Right ventricle myocardium inferior (tissue), 1 donor: ENCODE measurements at regions not wholly inside any gene's neighbourhood (a gene's known extent, or its start where the extent isn't known, plus 50 kb on each side); places are given as distances from the start of the nearest gene placed in this dataset.
"Not testable (repeated sequence)": the region's sequence is repeated elsewhere in the genome, so short reads cannot be mapped to it uniquely, and the experiment has no call there.

ENCODE experiments used
- ATAC-seq: fragments of 200-7000 bp; cut with Tn5 transposase; one replicate; pipeline ENCODE4 v1.9.1; 2020; ENCODE audit warnings: mild to moderate bottlenecking, moderate library complexity
- DNase-seq: peaks from one replicate; pipeline ENCODE4 v3.0.0; 2021; ENCODE audit errors: missing footprints
- intact Hi-C: fragments of 100-400 bp; cut with DNase I; formaldehyde crosslinking; loops from one replicate; pipeline ENCODE4 v1.11.0; 2022
- donor health status: DM: no; HTN: yes; CAD: no; lungs with severe emphysema.

- no peak for ATAC-seq
- intact Hi-C loops: no loop called here
- DNase-seq: no peak
Measured at GRCh38 chr5:20370061-20370460, 382.1 kb upstream of the CDH18 start.

GRCh38 chr5:20369518-20369885, 381.5 kb upstream of the CDH18 start:
- no peak for DNase-seq
- intact Hi-C loops: no loop called here
- ATAC-seq: no peak

GRCh38 chr5:20368571-20369517, 380.8 kb upstream of the CDH18 start:
- intact Hi-C loops: no loop called here

GRCh38 chr5:20367178-20367577, 379.2 kb upstream of the CDH18 start:
- ATAC-seq (no peak), DNase-seq (no peak)
- intact Hi-C loops: no loop called here

More at GRCh38 chr5:20368571-20369517, 380.8 kb upstream of the CDH18 start:
- DNase-seq (no peak), ATAC-seq (no peak)

DNA sequence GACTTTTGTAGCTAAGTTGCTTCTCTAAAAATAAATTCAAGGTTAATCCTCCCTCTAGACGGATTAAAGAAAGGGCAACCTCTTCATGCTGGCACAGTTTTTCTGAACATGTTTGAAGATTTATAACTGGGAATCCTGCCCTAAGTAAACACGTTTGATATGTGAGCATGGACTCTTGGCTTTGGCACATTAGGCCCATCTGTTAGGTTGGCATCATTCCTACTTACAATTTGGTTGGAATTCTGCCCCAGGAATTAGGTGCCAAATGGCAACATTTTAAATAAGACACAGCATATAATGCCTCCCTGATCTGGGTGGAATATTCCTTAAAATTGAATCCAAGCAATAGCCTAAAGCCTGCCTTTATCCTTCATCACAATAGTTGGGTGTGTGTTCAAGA, 372.3 kb upstream of the CDH18 start:
- DNase-seq: no peak
- no peak for ATAC-seq
- intact Hi-C loops: no loop called here

GRCh38 chr5:20359377-20359776, 371.4 kb upstream of the CDH18 start:
- ATAC-seq (no peak), DNase-seq (no peak)
- intact Hi-C loops: no loop called here

DNA sequence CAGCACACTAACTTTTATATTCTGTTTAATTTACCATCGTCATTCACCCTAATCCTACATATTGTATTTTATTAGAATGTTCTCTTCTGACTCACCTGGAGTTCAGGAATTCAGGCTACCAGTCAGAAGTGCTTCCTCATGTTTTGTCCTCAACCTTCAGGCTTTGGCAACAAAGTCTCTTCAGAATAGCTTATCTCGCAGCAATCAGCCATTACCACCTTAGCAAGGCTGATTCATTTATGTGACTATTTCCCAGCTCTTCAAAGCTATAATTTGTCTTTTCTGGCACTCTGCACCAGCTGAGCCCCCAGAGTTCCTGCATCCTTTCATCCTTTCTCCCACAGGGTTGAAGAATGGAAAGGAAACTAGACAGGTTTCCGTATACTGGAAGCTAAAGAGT, 365.5 kb upstream of the CDH18 start:
- no peak for DNase-seq
- intact Hi-C loops: no loop called here
- ATAC-seq: no peak

DNA sequence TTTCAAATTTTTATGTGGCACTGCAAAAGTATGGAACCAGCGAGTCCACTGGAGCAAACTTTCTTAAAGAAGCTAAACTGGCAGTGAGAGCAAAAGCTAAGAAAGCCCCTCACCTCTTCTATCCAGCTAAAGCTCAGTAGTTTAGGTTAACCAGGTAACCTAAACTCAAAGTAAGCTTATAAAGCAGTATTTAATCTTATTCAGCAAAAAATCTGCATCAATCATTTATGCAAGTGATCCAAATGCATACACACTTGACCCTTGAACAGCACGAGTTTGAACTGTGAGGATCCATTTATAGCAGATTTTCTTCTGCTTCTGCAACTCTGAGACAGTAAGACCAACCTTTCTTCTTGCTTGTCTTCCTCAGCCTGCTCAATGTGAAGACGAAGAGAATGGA, 363.8 kb upstream of the CDH18 start:
- DNase-seq (no peak), ATAC-seq (no peak)
- intact Hi-C loops: no loop called here

DNA sequence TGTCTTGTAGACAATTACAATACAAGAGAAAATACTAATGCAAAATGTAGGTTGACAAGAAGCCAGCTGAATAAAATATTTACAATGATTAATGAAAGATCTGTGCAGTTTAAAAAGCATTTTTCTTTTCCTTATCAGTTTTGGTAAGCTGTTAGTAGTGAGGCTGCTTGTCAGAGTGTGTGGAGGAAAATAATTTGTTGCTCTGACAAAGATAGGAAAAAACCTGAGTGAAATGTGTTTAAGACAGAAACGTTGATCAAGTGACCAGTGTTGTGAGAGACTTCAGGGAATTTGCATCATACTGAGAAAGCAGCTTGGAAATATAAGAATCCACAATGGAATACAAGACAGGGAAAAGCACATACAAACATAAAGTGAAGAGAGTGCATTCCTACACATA, 360.3 kb upstream of the CDH18 start:
- ATAC-seq (no peak), DNase-seq (no peak)
- intact Hi-C loops: no loop called here

DNA sequence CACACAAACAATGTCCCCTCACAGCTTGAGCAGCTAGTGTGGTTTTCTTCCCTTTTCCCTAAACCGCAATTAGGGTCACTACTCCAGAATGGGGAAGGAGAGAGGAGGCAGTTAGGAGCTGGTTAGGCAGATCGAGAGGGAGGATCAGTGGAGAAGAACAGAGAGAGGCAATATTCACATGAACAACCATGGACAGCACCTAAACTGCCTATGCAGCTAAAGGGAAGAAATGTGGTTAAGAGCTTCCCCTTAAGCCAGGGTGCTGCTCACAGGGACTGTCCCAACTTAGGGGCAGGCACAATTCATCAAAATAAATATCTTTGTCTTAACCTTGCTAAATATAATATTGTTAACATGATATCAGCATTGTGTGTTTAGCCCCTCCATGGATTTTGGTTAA, 359.3 kb upstream of the CDH18 start:
- ATAC-seq: no peak

DNA sequence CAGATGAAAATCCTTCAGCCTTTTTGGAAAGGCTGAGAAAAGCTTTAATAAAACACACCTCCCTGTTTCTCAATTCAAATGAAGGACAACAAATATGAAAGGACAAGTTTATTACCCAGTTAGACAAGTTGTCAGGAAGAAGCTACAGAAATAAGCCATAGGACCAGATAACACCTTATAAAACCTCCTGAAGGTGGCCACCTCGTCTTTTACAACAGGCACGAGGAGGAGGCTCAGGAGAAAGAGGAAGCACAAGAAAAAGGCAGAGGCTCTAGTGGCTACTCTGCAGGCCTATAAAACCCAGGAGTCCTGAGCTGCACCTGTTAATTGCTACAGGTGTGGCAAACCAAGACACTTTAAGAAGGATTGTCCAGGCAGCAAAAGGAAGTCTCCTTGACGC, 352.1 kb upstream of the CDH18 start:
- intact Hi-C loops: no loop called here
- ATAC-seq (no peak), DNase-seq (no peak)

More for the DNA sequence above, 359.3 kb upstream of the CDH18 start:
- intact Hi-C loops: no loop called here
- DNase-seq: no peak

DNA sequence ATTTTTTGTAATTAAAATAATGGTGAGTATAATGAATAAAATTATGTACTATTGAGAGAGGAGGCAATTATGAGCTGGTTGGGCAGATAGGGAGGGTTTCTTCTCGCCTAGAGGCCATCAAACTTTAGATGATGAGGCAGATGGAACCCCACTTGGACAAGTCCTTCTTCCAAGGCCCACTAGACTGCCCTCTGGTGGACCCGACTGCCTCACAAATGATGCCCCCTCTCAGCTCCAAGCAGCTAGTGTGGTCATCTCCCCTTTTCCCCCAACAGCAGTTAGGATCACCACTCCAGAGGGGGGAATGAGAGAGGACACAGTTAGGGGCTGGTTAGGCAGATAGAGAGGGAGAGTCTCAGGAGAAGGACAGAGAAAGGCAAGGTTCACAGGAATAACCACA, 348.0 kb upstream of the CDH18 start:
- DNase-seq (no peak), ATAC-seq (no peak)
- intact Hi-C loops: no loop called here

GRCh38 chr5:20331826-20332225, 343.8 kb upstream of the CDH18 start:
- DNase-seq (no peak), ATAC-seq (no peak)
- intact Hi-C loops: no loop called here

GRCh38 chr5:20323323-20323722, 335.3 kb upstream of the CDH18 start:
- ATAC-seq (no peak), DNase-seq (no peak)
- intact Hi-C loops: no loop called here

- no peak for ATAC-seq
- DNase-seq: no peak
- intact Hi-C loops: no loop called here
Measured at GRCh38 chr5:20307391-20307790, 319.4 kb upstream of the CDH18 start.

GRCh38 chr5:20305463-20305862, 317.5 kb upstream of the CDH18 start:
- intact Hi-C loops: no loop called here
- no peak for ATAC-seq
- DNase-seq: no peak

GRCh38 chr5:20304570-20304969, 316.6 kb upstream of the CDH18 start:
- ATAC-seq, intact Hi-C loops, DNase-seq: not testable (repeated sequence)

- intact Hi-C loops: no loop called here
- DNase-seq: no peak
- ATAC-seq: no peak
Measured at GRCh38 chr5:20300110-20300509, 312.1 kb upstream of the CDH18 start.

GRCh38 chr5:20294696-20295095, 306.7 kb upstream of the CDH18 start:
- intact Hi-C loops: no loop called here
- no peak for DNase-seq
- no peak for ATAC-seq

GRCh38 chr5:20291766-20292165, 303.8 kb upstream of the CDH18 start:
- ATAC-seq: no peak
- intact Hi-C loops: no loop called here
- no peak for DNase-seq

- intact Hi-C loops: no loop called here
Measured at GRCh38 chr5:20287640-20288039, 299.6 kb upstream of the CDH18 start.

More at GRCh38 chr5:20287640-20288039, 299.6 kb upstream of the CDH18 start:
- DNase-seq (no peak), ATAC-seq (no peak)
